ENCODE measurements at regions not wholly inside any gene's neighbourhood (a gene's known extent, or its start where the extent isn't known, plus 50 kb on each side); places are given as distances from the start of the nearest gene placed in this dataset.

DNA sequence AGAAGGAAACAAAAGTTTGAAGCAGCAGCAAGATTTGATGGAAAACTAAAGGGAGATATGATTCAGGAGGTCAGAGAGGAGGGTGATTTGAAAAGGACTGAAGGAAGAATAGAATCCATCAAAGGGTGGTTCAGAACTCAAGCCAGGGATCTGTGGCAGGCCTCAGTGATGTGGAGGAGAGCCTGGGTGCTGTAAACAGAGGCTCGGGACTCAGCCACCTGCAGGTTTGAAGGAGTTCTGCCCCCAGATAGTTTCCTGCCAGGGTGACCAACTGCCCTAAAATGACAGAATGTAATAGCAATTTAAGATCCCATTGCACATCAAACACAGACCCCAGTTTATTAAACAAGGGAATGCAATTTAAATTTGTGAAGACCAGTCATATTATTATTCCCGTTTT is 204.0 kb upstream of the FAT1 start:
- no peak for DNase-seq (ENCODE audit: low spot score)
- ATAC-seq, result no peak

- DNase-seq (ENCODE audit: low spot score), result no peak
- ATAC-seq, result no peak
These were observed 206.4 kb upstream of the FAT1 start for GRCh38 chr4:186930024-186930423.

DNA sequence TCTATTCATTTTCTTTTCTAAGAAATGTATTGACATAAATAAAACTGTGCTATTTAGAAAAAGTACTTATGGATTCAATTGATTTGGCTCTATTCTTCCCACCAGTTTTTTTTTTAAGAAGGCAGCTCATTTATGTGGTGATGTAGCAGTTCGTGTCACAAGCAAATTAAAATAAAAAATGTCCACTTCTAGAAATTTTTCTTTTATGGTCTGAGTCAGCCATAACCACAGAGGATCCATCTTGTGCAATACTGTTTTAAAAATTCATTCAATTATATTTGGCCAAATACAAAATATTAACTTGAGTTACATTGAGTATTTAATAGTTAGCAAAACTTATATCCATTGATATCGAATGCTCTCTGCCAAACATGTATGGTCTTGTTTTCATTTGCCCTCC is 207.9 kb upstream of the FAT1 start:
- ATAC-seq, result no peak
- DNase-seq (ENCODE audit: low spot score), result no peak

- no peak for ATAC-seq
- no peak for DNase-seq (ENCODE audit: low spot score)
These were observed 208.5 kb upstream of the FAT1 start for GRCh38 chr4:186932196-186932595.

DNA sequence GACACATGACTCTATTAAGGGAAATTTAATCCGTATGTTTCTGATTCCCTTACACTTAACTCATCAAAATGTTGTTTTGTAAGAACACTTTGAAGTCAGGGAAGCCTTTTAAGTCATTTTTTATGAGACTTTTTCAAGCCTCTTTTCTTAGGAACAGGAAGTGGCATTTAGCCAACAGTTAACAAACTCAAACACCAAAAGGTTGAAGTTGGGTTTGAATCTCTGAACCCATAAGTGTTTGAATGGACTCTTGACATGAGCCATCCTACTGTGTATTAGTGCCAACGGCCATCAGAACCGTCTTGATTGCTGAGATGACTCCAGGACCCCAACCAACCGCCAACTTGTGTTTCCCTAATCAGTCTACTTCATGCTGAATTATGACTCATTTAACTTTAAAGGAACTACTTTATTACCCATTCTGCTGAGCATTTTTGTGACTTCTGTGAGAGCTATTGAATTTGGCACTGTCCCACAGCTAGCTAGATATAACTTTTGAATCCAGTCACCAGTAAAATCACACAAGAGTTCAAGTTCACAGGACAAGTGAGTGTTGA is 209.1 kb upstream of the FAT1 start:
- ATAC-seq (no peak), DNase-seq (ENCODE audit: low spot score) (no peak)

GRCh38 chr4:186934244-186934643 is 210.6 kb upstream of the FAT1 start:
- DNase-seq (ENCODE audit: low spot score) (no peak), ATAC-seq (no peak)

DNA sequence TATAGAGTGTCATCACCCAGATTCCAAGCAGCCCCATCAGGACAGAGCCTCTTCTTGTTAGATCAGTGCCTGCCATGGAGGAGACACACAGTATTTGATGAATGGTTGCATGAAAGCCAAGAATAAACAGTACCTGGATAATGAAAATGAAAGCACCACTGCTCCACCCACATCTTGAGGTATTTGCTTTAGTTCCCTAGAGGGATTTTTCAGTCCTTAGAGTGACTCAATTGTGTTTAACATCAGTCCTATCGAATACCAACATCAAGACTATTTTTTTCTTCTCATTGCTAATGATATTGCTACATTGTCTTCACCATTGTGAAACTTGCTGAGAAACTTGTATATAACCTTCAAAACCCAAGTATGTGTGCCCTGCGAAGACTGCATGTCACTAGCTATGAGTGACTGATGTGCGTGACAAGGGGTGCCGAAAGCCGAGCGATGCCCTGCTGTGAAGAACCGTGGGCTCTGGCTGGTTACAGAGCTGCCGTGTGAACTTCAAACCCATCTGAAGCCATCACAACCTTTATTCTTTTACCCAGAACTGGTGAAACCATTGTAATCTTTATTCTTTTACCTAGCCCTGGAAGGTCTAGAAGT is 211.3 kb upstream of the FAT1 start:
- DNase-seq (ENCODE audit: low spot score), result no peak
- ATAC-seq, result no peak

DNA sequence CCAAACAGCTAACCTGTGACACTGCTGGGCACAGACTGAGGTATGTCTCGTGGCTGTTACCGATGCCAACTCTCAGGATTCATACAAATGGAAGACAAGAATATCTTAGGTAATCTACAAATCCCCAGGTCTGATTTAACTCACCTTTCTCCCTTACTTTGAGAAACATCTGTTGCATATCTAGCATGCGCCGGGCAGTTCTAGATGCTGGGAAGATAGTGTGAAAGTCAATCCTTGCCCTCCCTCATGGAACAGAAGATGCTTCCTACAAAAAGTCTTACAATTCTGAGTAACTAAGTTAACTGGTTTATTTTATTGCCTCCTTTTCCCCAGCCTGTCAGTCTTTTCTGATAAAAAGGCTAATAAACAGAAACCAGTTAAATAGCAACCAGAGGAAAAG is 212.2 kb upstream of the FAT1 start:
- no peak for DNase-seq (ENCODE audit: low spot score)
- ATAC-seq, result no peak

- DNase-seq (ENCODE audit: low spot score), result no peak
- ATAC-seq, result peak; percentile 75
These were observed 213.1 kb upstream of the FAT1 start for GRCh38 chr4:186936496-186937375.

- ATAC-seq (no peak), DNase-seq (ENCODE audit: low spot score) (no peak)
These were observed 215.6 kb upstream of the FAT1 start for GRCh38 chr4:186939226-186939625.

DNA sequence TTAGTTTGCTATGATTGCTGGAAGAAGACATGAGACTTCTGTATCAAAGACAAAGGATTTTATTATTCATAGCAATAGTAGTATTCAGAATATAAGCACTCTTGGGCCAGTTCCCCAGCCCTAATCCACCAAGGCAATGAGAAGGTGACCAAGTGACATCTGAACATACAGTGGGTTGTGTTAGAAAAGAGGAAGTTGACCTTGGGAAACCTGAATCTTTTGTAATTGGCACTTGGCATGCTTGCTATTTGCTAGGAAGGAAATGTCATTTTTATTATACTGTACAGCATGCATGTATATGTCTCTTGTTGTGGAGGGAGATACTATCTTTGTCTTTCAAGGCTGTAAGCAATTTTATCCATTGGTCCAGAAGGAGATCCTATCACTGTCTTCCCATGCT is 216.1 kb upstream of the FAT1 start:
- DNase-seq (ENCODE audit: low spot score), result no peak
- ATAC-seq, result no peak

- DNase-seq (ENCODE audit: low spot score) (peak; percentile 72), ATAC-seq (peak; percentile 92)
These were observed 216.8 kb upstream of the FAT1 start for GRCh38 chr4:186940476-186940875.

DNA sequence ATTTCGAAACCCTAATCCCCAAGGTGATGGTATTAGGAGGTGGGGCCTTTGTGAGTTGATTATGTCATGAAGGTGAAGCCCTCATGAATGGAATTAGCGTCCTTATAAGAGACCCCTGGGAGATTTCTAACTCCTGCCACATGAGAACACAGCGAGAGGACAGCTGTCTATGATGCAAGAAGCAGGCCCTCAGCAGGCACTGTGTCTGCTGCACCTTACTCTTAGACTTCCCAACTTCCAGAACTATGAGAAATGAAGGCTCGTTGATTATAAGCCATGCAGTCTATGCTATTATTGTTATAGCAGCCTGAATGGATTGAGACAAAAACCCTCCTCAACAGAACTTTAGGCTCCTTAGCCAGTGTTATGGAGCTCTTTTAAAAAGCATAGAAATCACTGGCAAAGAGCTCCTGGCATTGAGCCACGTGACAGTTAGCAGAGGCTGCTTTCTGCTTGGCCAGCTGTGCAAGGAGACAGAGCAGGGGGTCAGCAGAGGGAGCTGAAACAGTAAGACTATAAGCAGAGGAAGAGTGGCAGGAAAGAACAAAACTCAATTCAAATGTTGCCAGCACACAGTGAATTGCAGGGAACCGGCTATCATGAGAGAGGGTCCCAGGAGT is 219.2 kb upstream of the FAT1 start:
- no peak for DNase-seq (ENCODE audit: low spot score)
- ATAC-seq, result no peak

DNA sequence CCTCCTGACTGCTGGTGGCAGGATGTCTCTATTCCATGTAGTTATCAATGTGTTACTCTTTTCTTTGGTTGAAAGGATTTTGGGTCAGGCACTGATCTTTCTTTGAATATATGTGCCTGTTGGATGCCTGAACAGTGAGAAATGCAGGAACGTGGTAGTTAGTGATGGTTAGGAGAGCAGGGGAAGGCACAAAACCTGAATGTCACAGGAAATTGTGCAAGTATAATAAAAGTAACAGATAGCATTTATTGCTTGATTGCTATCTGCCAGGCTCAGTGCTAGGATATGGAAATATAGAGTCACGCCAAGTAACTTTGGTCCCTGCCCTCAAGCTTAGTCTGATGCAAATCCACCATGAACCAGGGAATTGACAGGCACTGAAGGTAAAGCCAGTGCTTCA is 219.8 kb upstream of the FAT1 start:
- no peak for DNase-seq (ENCODE audit: low spot score)
- ATAC-seq, result no peak

DNA sequence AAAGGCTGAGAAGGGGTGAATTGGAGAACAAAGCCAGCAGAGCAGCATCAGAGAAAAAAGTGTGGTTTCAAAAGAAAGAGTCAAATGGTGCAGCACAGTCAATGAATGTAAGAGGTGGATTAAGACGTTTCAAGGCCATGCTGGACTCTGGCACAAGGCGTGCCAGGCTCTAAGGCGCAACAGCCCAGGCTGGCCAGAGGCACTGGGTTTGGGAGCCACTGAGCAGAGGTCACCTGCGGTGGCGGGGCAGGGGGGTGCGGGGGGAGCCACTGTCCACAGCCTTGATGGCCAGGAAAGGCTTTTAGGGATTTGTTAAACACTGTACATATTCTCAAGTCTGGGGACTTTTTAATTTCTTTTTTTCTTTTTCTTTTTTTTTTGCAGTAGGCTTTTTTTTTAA is 222.5 kb upstream of the FAT1 start:
- DNase-seq (ENCODE audit: low spot score), result peak; percentile 47
- ATAC-seq, result peak; percentile 73

DNA sequence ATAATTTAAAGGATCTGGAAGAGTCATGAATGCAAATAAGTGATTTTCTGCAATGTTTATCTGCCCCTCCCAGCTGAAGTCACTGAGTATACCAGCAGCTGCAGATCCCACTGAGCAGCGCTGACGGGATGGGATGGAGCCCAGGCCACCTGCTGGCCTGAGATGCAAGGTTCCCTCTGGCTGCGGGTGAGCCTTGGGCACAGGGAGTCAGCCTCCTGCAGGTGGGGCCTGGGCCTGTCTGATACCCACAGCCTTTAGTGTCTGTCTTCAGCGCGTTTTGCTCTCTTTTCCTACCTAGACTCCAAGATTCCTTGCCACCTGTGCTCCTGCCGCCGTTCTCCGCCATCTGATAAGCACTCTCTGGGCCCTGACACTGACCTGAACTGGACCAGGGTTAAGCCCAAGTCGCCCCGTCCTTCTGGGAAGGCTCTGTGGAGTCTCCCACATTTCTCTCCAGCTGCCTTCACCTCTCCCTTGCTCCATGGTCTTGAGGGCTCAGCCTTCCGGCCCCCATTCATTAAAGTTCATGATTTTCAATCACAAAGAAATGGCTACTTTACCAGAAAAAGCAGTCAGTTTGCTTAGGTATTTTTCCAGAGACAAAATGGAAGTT is 223.1 kb upstream of the FAT1 start:
- ATAC-seq (peak; percentile 74), DNase-seq (ENCODE audit: low spot score) (peak; percentile 44)

DNA sequence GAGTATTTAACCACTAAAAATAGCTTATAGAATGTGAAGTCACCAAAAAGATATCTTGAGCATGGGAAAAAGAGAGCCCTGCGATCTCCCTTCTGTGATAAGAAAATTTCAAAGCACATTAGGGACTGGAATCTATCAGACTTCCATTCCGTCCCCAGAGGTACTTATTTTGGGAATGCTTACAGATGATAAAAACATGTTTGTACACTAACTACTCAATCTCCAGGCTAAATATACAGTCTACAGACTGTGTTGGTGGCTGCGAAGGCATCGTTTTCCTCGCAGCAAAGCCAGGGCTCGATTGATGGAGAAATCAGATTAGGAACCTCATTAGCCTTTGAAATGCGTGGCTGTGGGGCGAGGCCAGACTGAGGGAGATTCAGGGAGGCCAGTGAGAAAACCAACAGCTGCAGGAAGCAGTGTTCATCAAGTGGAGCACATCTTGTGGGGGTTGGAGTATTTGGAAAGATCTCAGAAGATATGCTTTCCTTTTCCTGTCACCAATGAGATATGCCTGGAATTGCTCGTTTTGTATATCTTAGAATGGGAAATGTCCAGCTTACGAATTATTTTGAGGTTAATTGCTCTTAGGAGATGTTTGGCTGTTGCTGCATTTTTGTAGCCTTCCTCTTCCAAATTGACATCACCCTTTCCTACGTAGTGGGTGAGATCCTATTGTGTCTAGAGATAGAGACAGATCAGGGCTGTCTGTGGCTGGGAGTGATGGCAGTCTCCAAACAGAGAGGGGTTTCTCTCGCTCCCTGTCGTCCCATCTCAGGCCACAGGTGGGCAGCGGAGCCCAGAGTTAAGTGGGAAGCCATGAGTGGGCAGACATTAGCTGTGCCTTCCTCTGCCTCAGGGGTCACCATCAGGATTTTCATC is 224.9 kb upstream of the FAT1 start:
- ATAC-seq (no peak), DNase-seq (ENCODE audit: low spot score) (no peak)

GRCh38 chr4:186949847-186950246 is 226.2 kb upstream of the FAT1 start:
- no peak for ATAC-seq
- DNase-seq (ENCODE audit: low spot score), result no peak

DNA sequence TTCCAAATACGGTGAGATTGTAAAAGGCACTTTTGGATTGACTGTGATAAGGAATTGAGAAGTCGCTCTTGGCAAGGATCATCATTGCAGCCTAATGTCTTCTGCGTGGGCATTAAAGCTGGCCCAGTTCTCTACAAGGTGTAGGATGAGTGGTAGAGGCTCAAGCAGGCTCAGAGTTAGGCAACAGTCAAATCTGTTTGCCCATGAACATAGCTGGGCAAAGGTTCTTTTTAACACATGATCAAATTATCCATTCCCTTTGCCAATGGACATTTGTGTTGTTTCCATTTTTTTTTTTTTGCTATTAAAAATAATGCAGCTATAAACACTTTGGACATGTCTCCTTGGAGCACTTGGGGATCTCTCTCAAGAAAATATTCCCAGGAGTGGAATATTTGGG is 229.1 kb upstream of the FAT1 start:
- no peak for DNase-seq (ENCODE audit: low spot score)
- peak; percentile 93 for ATAC-seq

- DNase-seq (ENCODE audit: low spot score), result no peak
- no peak for ATAC-seq
These were observed 230.1 kb upstream of the FAT1 start for GRCh38 chr4:186953599-186954260.

All from left lobe of liver (tissue), 2 donors.